Sigmoid colon (tissue), 6 donors: ENCODE measurements at regions not wholly inside any gene's neighbourhood (a gene's known extent, or its start where the extent isn't known, plus 50 kb on each side); places are given as distances from the start of the nearest gene placed in this dataset.

ENCODE experiments used
- DNase-seq: peaks from one replicate; pipeline ENCODE4 v3.0.0-alpha.2; 2019
- H3K27ac ChIP-seq, 4 donors: fragments of 200-600 bp; sonication (generic); one replicate each; pipeline ENCODE4 v1.5.1; 2016 to 2019; ENCODE audit warnings: mild to moderate bottlenecking in 1 of 4
- H3K27me3 ChIP-seq, 3 donors: fragments of 200-600 bp; sonication (generic); one replicate each; pipeline ENCODE4 v1.5.1; 2019; ENCODE audit warnings: mild to moderate bottlenecking in 1 of 3
- H3K36me3 ChIP-seq, 4 donors: fragments of 200-600 bp; sonication (generic); one replicate each; pipeline ENCODE4 v1.5.1; 2016 to 2019
- H3K4me1 ChIP-seq, 4 donors: fragments of 200-600 bp; sonication (generic); one replicate each; pipeline ENCODE4 v1.5.1; 2017 to 2019
- H3K4me3 ChIP-seq, 4 donors: fragments of 200-600 bp; sonication (generic); one replicate each; pipeline ENCODE4 v1.5.1; 2017 to 2019; ENCODE audit warnings: mild to moderate bottlenecking in 2 of 4, moderate library complexity in 1 of 4
- H3K9me3 ChIP-seq, 4 donors: fragments of 200-600 bp in 3 of 4; sonication (generic) in 3 of 4; one replicate each; pipeline versions ENCODE4 v1.5.1 to v1.6.1; 2013 to 2019
- EP300 ChIP-seq, 4 donors: sonication (generic); formaldehyde crosslinking; IDR thresholded peaks; one replicate each; pipeline ENCODE4 v1.6.1; 2017; ENCODE audit warnings: antibody characterized with exemption in 4 of 4
- POLR2A ChIP-seq, 2 donors: fragments of 450-650 bp; IDR thresholded peaks; one replicate each; pipeline ENCODE4 v1.6.1; 2016; ENCODE audit warnings: antibody characterized with exemption in 2 of 2, mild to moderate bottlenecking in 2 of 2, moderate library complexity in 2 of 2
- POLR2AphosphoS5 ChIP-seq, 4 donors: sonication (generic); formaldehyde crosslinking; IDR thresholded peaks; one replicate each; pipeline ENCODE4 v1.6.1; 2017; ENCODE audit warnings: antibody characterized with exemption in 4 of 4
- WGBS, 2 donors: extraction: QIAGEN DNeasy Blood & Tissue Kit; methylation state at CpG; one replicate each; pipeline ENCODE4 v1.1.7; 2013; 5-methylcytosine and 5-hydroxymethylcytosine counted together
- intact Hi-C: fragments of 100-400 bp; cut with DNase I; formaldehyde crosslinking; loops from one replicate; pipeline ENCODE4 v1.15.1; 2023
- TF ChIP-seq, protein P1 (sequence below), 4 experiments: fragments of 450-650 bp in 3 of 4; fragments of 200-600 bp in 1 of 4; IDR thresholded peaks; one replicate each; pipeline ENCODE4 v1.5.1; 2016 to 2019; ENCODE audit warnings: antibody characterized with exemption in 4 of 4, mild to moderate bottlenecking in 3 of 4, moderate library complexity in 2 of 4
- donor health status: healthy with polysubstance abuse.
- donor health status: healthy.

DNA sequence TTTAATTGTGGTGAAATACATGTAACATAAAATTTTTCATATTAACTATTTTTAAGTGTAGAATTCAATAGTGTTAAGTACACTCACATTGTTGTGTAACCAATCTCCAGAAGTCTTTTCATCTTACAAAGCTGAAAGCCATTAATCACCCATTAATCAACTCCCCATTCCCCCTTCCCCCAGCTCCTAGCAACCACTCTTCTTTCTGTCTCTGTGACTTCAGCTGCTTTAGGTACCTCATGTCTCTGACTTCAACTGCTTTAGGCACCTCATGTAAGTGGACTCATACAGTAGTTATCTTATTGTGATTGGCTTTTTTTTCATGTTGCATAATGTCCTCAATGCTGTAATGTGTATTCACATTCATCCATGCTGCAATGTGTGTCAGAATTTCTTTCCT, 150.8 kb upstream of the NTM start:
- intact Hi-C loops, result loop anchor here (10.0 kb wide), 1 partner anchor 295 kb away; no protein-coding TSS in a partner anchor
- Histone ChIP-seq H3K27me3 (no peaks in the 10 kb centered on the region), H3K4me1 (peaks cover 0 to 6% (median 0%) of the 10 kb centered on the region in 4 donors), H3K27ac (no peak overlapping the region), H3K9me3 (no peaks in the 10 kb centered on the region), H3K36me3 (no peaks in the 10 kb centered on the region), H3K4me3 (no peak overlapping the region)
- TF ChIP-seq, protein P1, sequence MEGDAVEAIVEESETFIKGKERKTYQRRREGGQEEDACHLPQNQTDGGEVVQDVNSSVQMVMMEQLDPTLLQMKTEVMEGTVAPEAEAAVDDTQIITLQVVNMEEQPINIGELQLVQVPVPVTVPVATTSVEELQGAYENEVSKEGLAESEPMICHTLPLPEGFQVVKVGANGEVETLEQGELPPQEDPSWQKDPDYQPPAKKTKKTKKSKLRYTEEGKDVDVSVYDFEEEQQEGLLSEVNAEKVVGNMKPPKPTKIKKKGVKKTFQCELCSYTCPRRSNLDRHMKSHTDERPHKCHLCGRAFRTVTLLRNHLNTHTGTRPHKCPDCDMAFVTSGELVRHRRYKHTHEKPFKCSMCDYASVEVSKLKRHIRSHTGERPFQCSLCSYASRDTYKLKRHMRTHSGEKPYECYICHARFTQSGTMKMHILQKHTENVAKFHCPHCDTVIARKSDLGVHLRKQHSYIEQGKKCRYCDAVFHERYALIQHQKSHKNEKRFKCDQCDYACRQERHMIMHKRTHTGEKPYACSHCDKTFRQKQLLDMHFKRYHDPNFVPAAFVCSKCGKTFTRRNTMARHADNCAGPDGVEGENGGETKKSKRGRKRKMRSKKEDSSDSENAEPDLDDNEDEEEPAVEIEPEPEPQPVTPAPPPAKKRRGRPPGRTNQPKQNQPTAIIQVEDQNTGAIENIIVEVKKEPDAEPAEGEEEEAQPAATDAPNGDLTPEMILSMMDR (IDR thresholded peaks at IDR 0.05), result no peak
- TF ChIP-seq POLR2A (IDR thresholded peaks at IDR 0.05), result no peak
- TF ChIP-seq EP300 (IDR thresholded peaks at IDR 0.05), result no peak
- no peak for TF ChIP-seq POLR2AphosphoS5 (IDR thresholded peaks at IDR 0.05)
- no peak for DNase-seq

DNA sequence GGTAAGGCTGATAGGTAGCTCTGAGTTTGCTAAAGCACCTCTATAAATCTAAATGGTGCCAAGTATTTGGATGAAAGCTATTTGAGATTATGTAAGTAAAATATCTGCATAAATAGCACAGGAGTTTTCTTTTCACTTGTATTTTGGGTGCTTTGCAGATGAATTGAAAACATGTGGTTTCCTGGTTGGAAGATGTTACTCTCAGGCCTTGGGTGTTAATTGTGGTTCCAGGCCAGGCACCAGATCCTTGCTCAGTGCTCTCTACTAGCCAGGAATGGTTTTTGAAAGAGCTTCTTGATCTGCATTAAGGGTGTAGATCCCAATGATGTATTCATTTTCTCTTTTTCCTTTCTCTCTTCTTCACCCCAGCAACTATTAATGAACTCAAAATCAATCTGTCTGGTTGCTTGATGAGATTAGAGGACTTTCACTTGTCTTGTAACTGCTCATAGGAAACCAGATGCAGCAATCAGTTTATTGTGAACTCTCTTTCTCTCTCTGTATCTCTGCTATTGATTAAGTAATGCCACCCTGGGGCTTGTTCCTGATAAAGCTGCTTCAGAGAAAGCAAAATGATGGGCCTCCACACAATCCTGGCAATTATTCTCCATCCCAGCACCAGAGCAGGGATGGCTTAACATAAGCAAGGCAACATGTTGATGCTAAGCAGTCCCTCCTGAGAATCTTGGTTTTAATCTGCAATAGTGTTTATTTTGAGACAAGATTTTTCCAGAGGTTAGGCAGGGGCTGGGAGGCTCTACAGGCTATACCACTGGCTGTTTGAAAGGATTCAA, 147.0 kb upstream of the NTM start:
- Histone ChIP-seq H3K27me3 (no peaks in the 10 kb centered on the region), H3K4me1 (peaks cover 0 to 6% (median 0%) of the 10 kb centered on the region in 4 donors), H3K9me3 (no peaks in the 10 kb centered on the region), H3K4me3 (no peak overlapping the region), H3K36me3 (no peaks in the 10 kb centered on the region), H3K27ac (no peak overlapping the region)
- no peak for DNase-seq
- TF ChIP-seq POLR2A (IDR thresholded peaks at IDR 0.05) (no peak), POLR2AphosphoS5 (IDR thresholded peaks at IDR 0.05) (no peak), EP300 (IDR thresholded peaks at IDR 0.05) (no peak)
- TF ChIP-seq, protein P1 (IDR thresholded peaks at IDR 0.05), result no peak
- intact Hi-C loops, result no loop called here

DNA sequence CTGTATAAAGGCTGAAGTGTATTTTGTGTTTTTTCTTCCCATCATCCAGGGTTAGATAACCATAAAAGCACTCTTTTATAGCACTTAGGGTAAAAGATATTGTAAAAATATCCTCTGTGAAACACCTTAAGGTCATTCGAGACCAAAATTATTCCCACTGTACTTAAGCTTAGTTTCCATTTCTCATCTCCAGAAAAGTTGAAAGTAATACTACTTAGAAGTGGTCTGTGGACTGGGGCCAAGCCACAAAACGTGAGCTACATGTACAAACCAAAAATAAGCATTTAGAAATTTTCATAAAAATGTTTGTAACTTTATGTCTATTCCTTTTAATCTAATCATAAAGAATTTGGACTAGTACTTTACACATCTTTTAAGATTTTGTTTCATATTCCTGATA, 142.0 kb upstream of the NTM start:
- Histone ChIP-seq H3K27ac (no peak overlapping the region), H3K9me3 (no peaks in the 10 kb centered on the region), H3K4me1 (peaks cover 0 to 4% (median 0%) of the 10 kb centered on the region in 4 donors), H3K27me3 (no peaks in the 10 kb centered on the region), H3K36me3 (no peaks in the 10 kb centered on the region), H3K4me3 (no peak overlapping the region)
- 20 to 44% methylated on average over 2 of the region's 2 CpGs for WGBS, 2 donors
- no peak for DNase-seq
- TF ChIP-seq, protein P1 (IDR thresholded peaks at IDR 0.05), result no peak
- TF ChIP-seq POLR2AphosphoS5 (IDR thresholded peaks at IDR 0.05) (no peak), EP300 (IDR thresholded peaks at IDR 0.05) (no peak), POLR2A (IDR thresholded peaks at IDR 0.05) (no peak)
- intact Hi-C loops, result no loop called here

DNA sequence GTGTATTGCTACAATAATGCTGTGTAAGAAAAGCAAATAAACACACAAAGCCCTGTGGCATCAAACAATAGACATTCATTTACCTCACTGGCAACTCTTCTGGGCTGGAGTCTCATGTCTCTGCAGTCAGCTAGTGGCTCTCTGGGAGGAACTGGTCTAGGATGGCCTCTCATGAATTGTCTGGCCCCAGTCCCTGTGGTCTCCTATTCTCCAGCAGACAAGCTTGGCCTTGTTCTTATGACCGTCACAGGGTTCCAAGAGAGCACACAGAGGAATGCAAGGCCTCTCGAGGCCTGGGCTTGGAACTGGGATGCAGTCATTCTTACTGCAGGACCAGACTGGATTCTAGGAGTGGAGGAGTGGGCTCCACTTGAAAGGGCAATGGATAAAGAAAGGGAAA, 141.2 kb upstream of the NTM start:
- DNase-seq, result no peak
- intact Hi-C loops, result no loop called here

More for the DNA sequence above, 141.2 kb upstream of the NTM start:
- no peak overlapping the region for H3K4me3 ChIP-seq
- no peaks in the 10 kb centered on the region for H3K27me3 ChIP-seq
- no peak for TF ChIP-seq POLR2AphosphoS5 (IDR thresholded peaks at IDR 0.05)
- no peak for TF ChIP-seq EP300 (IDR thresholded peaks at IDR 0.05)
- no peak for TF ChIP-seq POLR2A (IDR thresholded peaks at IDR 0.05)
- TF ChIP-seq, protein P1 (IDR thresholded peaks at IDR 0.05), result no peak
- H3K9me3 ChIP-seq, result no peaks in the 10 kb centered on the region
- H3K4me1 ChIP-seq, result no peaks in the 10 kb centered on the region
- 77 to 80% methylated on average over 2 of the region's 2 CpGs for WGBS, 2 donors
- H3K36me3 ChIP-seq, result no peaks in the 10 kb centered on the region
- H3K27ac ChIP-seq, result no peak overlapping the region
